ENCODE measurements at regions not wholly inside any gene's neighbourhood (a gene's known extent, or its start where the extent isn't known, plus 50 kb on each side); places are given as distances from the start of the nearest gene placed in this dataset.
"Not testable (repeated sequence)": the region's sequence is repeated elsewhere in the genome, so short reads cannot be mapped to it uniquely, and the experiment has no call there.

GRCh38 chr20:29301624-29302259 is 1955.7 kb upstream of the DEFB115 start:
- Mint-ChIP-seq H3K36me3 (peaks cover 6 to 7% of the 10 kb centered on the region in 2 donors), H3K4me3 (no peak overlapping the region), H3K27ac (no peak overlapping the region), H3K9me3 (peaks cover 15 to 73% (median 48%) of the 10 kb centered on the region in 8 donors), H3K27me3 (no peaks in the 10 kb centered on the region), H3K4me1 (peaks cover 0 to 19% (median 2%) of the 10 kb centered on the region in 4 donors)
- Histone ChIP-seq H3K27me3 (ENCODE audit: insufficient read depth, low read length) (no peaks in the 10 kb centered on the region), H3K36me3 (ENCODE audit: insufficient read depth, low read length) (no peaks in the 10 kb centered on the region), H3K9me3 (ENCODE audit: control insufficient read depth in 1 of 2, low read length in 2 of 2) (no peaks in the 10 kb centered on the region), H3K4me1 (ENCODE audit: insufficient read depth, low read length) (no peaks in the 10 kb centered on the region), H3K27ac (ENCODE audit: low read depth, low read length) (no peak overlapping the region), H3K4me3 (ENCODE audit: low read length in 2 of 2) (no peak overlapping the region)
- intact Hi-C loops (cut with micrococcal nuclease), result no loop called here
- ChIA-PET POLR2A (ENCODE audit: partially characterized antibody) (no interaction called here), CTCF (ENCODE audit: partially characterized antibody) (no interaction called here)
- DNase-seq, result no peak

GRCh38 chr20:29302979-29303644 is 1954.4 kb upstream of the DEFB115 start:
- Mint-ChIP-seq H3K36me3 (peaks cover 7 to 10% of the 10 kb centered on the region in 2 donors), H3K4me1 (peaks cover 0 to 19% (median 4%) of the 10 kb centered on the region in 4 donors), H3K27me3 (no peaks in the 10 kb centered on the region), H3K27ac (no peak overlapping the region), H3K9me3 (peaks cover 15 to 70% (median 48%) of the 10 kb centered on the region in 8 donors), H3K4me3 (no peak overlapping the region)
- H3K27me3 ChIP-seq (ENCODE audit: insufficient read depth, low read length), result no peaks in the 10 kb centered on the region
- H3K4me3 ChIP-seq (ENCODE audit: low read length in 2 of 2), result no peak overlapping the region
- POLR2A ChIA-PET (ENCODE audit: partially characterized antibody), result no interaction called here
- intact Hi-C loops (cut with micrococcal nuclease), result no loop called here
- no peaks in the 10 kb centered on the region for H3K36me3 ChIP-seq (ENCODE audit: insufficient read depth, low read length)
- H3K4me1 ChIP-seq (ENCODE audit: insufficient read depth, low read length), result no peaks in the 10 kb centered on the region
- CTCF ChIA-PET (ENCODE audit: partially characterized antibody), result no interaction called here
- H3K27ac ChIP-seq (ENCODE audit: low read depth, low read length), result no peak overlapping the region
- no peaks in the 10 kb centered on the region for H3K9me3 ChIP-seq (ENCODE audit: control insufficient read depth in 1 of 2, low read length in 2 of 2)
- DNase-seq, result no peak

- H3K4me3 ChIP-seq (ENCODE audit: low read length in 2 of 2), result no peak overlapping the region
- intact Hi-C loops (cut with micrococcal nuclease), result no loop called here
- H3K4me3 Mint-ChIP-seq, result peak overlapping the region in 4 of 8 donors; percentile 7 to 77 (median 36)
Observed at GRCh38 chr20:29306390-29307072, 1950.9 kb upstream of the DEFB115 start.

GRCh38 chr20:29307484-29307883 is 1950.0 kb upstream of the DEFB115 start:
- H3K4me3 ChIP-seq (ENCODE audit: low read length in 2 of 2); CTCF ChIA-PET (ENCODE audit: partially characterized antibody); H3K4me1 ChIP-seq (ENCODE audit: insufficient read depth, low read length); H3K4me3 Mint-ChIP-seq; H3K27ac Mint-ChIP-seq; H3K9me3 ChIP-seq (ENCODE audit: control insufficient read depth in 1 of 2, low read length in 2 of 2); H3K27me3 ChIP-seq (ENCODE audit: insufficient read depth, low read length); H3K27ac ChIP-seq (ENCODE audit: low read depth, low read length); H3K27me3 Mint-ChIP-seq; H3K36me3 ChIP-seq (ENCODE audit: insufficient read depth, low read length); DNase-seq; POLR2A ChIA-PET (ENCODE audit: partially characterized antibody); intact Hi-C loops (cut with micrococcal nuclease): not testable (repeated sequence)
- Mint-ChIP-seq H3K9me3 (peaks cover 15 to 82% (median 46%) of the 10 kb centered on the region in 8 donors), H3K4me1 (peaks cover 0 to 19% (median 6%) of the 10 kb centered on the region in 4 donors), H3K36me3 (peaks cover 4 to 11% of the 10 kb centered on the region in 2 donors)

More at GRCh38 chr20:29306390-29307072, 1950.9 kb upstream of the DEFB115 start:
- Histone ChIP-seq H3K4me1 (ENCODE audit: insufficient read depth, low read length) (no peaks in the 10 kb centered on the region), H3K27ac (ENCODE audit: low read depth, low read length) (no peak overlapping the region), H3K27me3 (ENCODE audit: insufficient read depth, low read length) (no peaks in the 10 kb centered on the region), H3K9me3 (ENCODE audit: control insufficient read depth in 1 of 2, low read length in 2 of 2) (no peaks in the 10 kb centered on the region), H3K36me3 (ENCODE audit: insufficient read depth, low read length) (no peaks in the 10 kb centered on the region)
- Mint-ChIP-seq H3K27ac (peak overlapping the region in 3 of 7 donors; percentile 70 to 94 (median 80)), H3K4me1 (peaks cover 0 to 19% (median 6%) of the 10 kb centered on the region in 4 donors), H3K36me3 (peaks cover 4 to 11% of the 10 kb centered on the region in 2 donors), H3K27me3 (peaks cover 0 to 2% of the 10 kb centered on the region in 2 donors), H3K9me3 (peaks cover 15 to 79% (median 44%) of the 10 kb centered on the region in 8 donors)
- ChIA-PET CTCF (ENCODE audit: partially characterized antibody) (no interaction called here), POLR2A (ENCODE audit: partially characterized antibody) (no interaction called here)
- no peak for DNase-seq

- H3K9me3 Mint-ChIP-seq, result peaks cover 16 to 82% (median 44%) of the 10 kb centered on the region in 8 donors
Observed at GRCh38 chr20:29308956-29309355, 1948.5 kb upstream of the DEFB115 start.

GRCh38 chr20:29309481-29309880 is 1948.0 kb upstream of the DEFB115 start:
- H3K27ac ChIP-seq (ENCODE audit: low read depth, low read length); H3K27ac Mint-ChIP-seq; H3K27me3 ChIP-seq (ENCODE audit: insufficient read depth, low read length); H3K4me1 ChIP-seq (ENCODE audit: insufficient read depth, low read length); H3K4me3 Mint-ChIP-seq; CTCF ChIA-PET (ENCODE audit: partially characterized antibody); intact Hi-C loops (cut with micrococcal nuclease); H3K27me3 Mint-ChIP-seq; H3K36me3 ChIP-seq (ENCODE audit: insufficient read depth, low read length); POLR2A ChIA-PET (ENCODE audit: partially characterized antibody); DNase-seq; H3K9me3 ChIP-seq (ENCODE audit: control insufficient read depth in 1 of 2, low read length in 2 of 2); H3K4me3 ChIP-seq (ENCODE audit: low read length in 2 of 2): not testable (repeated sequence)
- Mint-ChIP-seq H3K36me3 (peaks cover 0 to 11% of the 10 kb centered on the region in 2 donors), H3K4me1 (peaks cover 0 to 19% (median 6%) of the 10 kb centered on the region in 4 donors), H3K9me3 (peaks cover 16 to 82% (median 49%) of the 10 kb centered on the region in 8 donors)

More at GRCh38 chr20:29308956-29309355, 1948.5 kb upstream of the DEFB115 start:
- H3K27me3 Mint-ChIP-seq; intact Hi-C loops (cut with micrococcal nuclease); H3K4me1 ChIP-seq (ENCODE audit: insufficient read depth, low read length); H3K27me3 ChIP-seq (ENCODE audit: insufficient read depth, low read length); H3K9me3 ChIP-seq (ENCODE audit: control insufficient read depth in 1 of 2, low read length in 2 of 2); POLR2A ChIA-PET (ENCODE audit: partially characterized antibody); CTCF ChIA-PET (ENCODE audit: partially characterized antibody); H3K27ac ChIP-seq (ENCODE audit: low read depth, low read length); H3K36me3 ChIP-seq (ENCODE audit: insufficient read depth, low read length); H3K27ac Mint-ChIP-seq; DNase-seq; H3K4me3 ChIP-seq (ENCODE audit: low read length in 2 of 2): not testable (repeated sequence)
- Mint-ChIP-seq H3K36me3 (peaks cover 0 to 11% of the 10 kb centered on the region in 2 donors), H3K4me3 (peak overlapping the region in 1 of 8 donors; percentile 55), H3K4me1 (peaks cover 0 to 19% (median 6%) of the 10 kb centered on the region in 4 donors)

GRCh38 chr20:29311046-29311445 is 1946.4 kb upstream of the DEFB115 start:
- CTCF ChIA-PET (ENCODE audit: partially characterized antibody); H3K4me1 ChIP-seq (ENCODE audit: insufficient read depth, low read length); H3K27ac Mint-ChIP-seq; H3K27ac ChIP-seq (ENCODE audit: low read depth, low read length); H3K27me3 Mint-ChIP-seq; intact Hi-C loops (cut with micrococcal nuclease); POLR2A ChIA-PET (ENCODE audit: partially characterized antibody); DNase-seq; H3K36me3 ChIP-seq (ENCODE audit: insufficient read depth, low read length); H3K4me1 Mint-ChIP-seq; H3K4me3 ChIP-seq (ENCODE audit: low read length in 2 of 2); H3K27me3 ChIP-seq (ENCODE audit: insufficient read depth, low read length); H3K9me3 ChIP-seq (ENCODE audit: control insufficient read depth in 1 of 2, low read length in 2 of 2); H3K36me3 Mint-ChIP-seq; H3K4me3 Mint-ChIP-seq: not testable (repeated sequence)
- H3K9me3 Mint-ChIP-seq, result peaks cover 6 to 74% (median 36%) of the 10 kb centered on the region in 8 donors
